Body of pancreas (tissue), 4 donors: ENCODE measurements at regions not wholly inside any gene's neighbourhood (a gene's known extent, or its start where the extent isn't known, plus 50 kb on each side); places are given as distances from the start of the nearest gene placed in this dataset.

Experiments
- ATAC-seq: fragments of 150-250 bp; one replicate; pipeline ENCODE4 v1.9.1; 2016
- DNase-seq, 4 donors: peaks; one replicate each; pipeline ENCODE4 v3.0.0-alpha.2; 2019
- H3K27ac ChIP-seq, 4 donors: fragments of 200-600 bp; sonication (generic); 1 replicate in 3 of 4; 2 replicates in 1 of 4; pipeline versions ENCODE4 v1.5.1 to v1.6.1; 2016 to 2019; ENCODE audit warnings: mild to moderate bottlenecking in 1 of 4, mixed read lengths in 1 of 4, moderate library complexity in 1 of 4
- H3K27me3 ChIP-seq, 2 donors: fragments of 200-600 bp; sonication (generic); one replicate each; pipeline ENCODE4 v1.6.0; 2016; ENCODE audit warnings: mild to moderate bottlenecking in 1 of 2
- H3K36me3 ChIP-seq, 2 donors: fragments of 200-600 bp; sonication (generic); replicated peaks in 1 of 2; 2 replicates each; pipeline ENCODE4 v1.5.1; 2016; ENCODE audit warnings: low read depth in 2 of 2; ENCODE audit not compliant: insufficient read depth in 1 of 2
- H3K4me1 ChIP-seq: fragments of 200-600 bp; sonication (generic); one replicate; pipeline ENCODE4 v1.6.0; 2016
- H3K4me3 ChIP-seq, 2 donors: fragments of 200-600 bp; sonication (generic); 1 replicate in 1 of 2; 2 replicates in 1 of 2; pipeline ENCODE4 v1.5.1; 2016 to 2019
- H3K9me3 ChIP-seq, 3 donors: fragments of 200-600 bp; sonication (generic); 1 replicate in 2 of 3; 2 replicates in 1 of 3; pipeline ENCODE4 v1.5.1; 2016
- CTCF ChIP-seq, 7 experiments: fragments of 450-650 bp in 4 of 7; fragments of 200-600 bp in 3 of 7; sonication (generic) in 3 of 7; IDR thresholded peaks; one replicate each; pipeline ENCODE4 v1.5.1; 2016 to 2019; ENCODE audit warnings: antibody characterized with exemption in 7 of 7
- POLR2A ChIP-seq, 3 donors: fragments of 450-650 bp; IDR thresholded peaks; one replicate each; pipeline ENCODE4 v1.6.1; 2016; ENCODE audit warnings: antibody characterized with exemption in 3 of 3, mild to moderate bottlenecking in 2 of 3
- WGBS, 2 donors: methylation state at CpG; one replicate each; pipeline ENCODE4 v1.1.5; 2017; 5-methylcytosine and 5-hydroxymethylcytosine counted together
- intact Hi-C: fragments of 100-400 bp; cut with DNase I; formaldehyde crosslinking; loops from one replicate; pipeline ENCODE4 v1.15.1; 2023

DNA sequence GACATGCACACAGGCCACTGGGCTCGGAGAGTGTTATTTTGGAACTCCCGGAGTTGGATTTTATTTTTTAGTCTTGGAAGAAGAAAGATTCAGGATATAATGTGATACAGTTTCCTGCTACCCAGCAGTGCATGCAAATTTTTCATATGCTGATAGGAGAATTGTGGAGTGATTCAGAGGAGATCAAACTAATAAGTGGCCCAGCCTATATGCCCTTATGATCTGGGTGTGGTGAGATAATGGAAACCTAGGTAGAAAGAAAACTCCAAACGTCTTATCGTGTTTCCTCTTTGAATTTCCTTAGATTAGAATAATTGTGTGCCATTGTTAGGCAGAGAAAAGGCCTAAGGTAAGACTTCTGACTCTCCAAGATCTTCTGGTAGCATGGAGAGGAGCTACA, 401.2 kb upstream of the BTBD3 start:
- WGBS, 2 donors = 76% methylated on average over 4 of the region's 4 CpGs

GRCh38 chr20:11520596-11520995, 397.1 kb upstream of the BTBD3 start:
- Histone ChIP-seq H3K4me3 (no peak overlapping the region), H3K36me3 (no peaks in the 10 kb centered on the region), H3K4me1 (no peaks in the 10 kb centered on the region), H3K9me3 (peaks cover 0 to 6% (median 0%) of the 10 kb centered on the region in 3 donors), H3K27me3 (no peaks in the 10 kb centered on the region), H3K27ac (no peak overlapping the region)
- ATAC-seq = no peak
- TF ChIP-seq CTCF (IDR thresholded peaks at IDR 0.05) (no peak), POLR2A (IDR thresholded peaks at IDR 0.05) (no peak)
- 0 to 24% methylated on average over 1 of the region's 1 CpG for WGBS, 2 donors
- DNase-seq = no peak
- intact Hi-C loops = no loop called here

More for the DNA sequence above, 401.2 kb upstream of the BTBD3 start:
- no peak overlapping the region for H3K4me3 ChIP-seq
- H3K36me3 ChIP-seq = no peaks in the 10 kb centered on the region
- intact Hi-C loops = no loop called here
- ATAC-seq = no peak
- no peaks in the 10 kb centered on the region for H3K9me3 ChIP-seq
- TF ChIP-seq CTCF (IDR thresholded peaks at IDR 0.05) = no peak
- no peak for TF ChIP-seq POLR2A (IDR thresholded peaks at IDR 0.05)
- no peaks in the 10 kb centered on the region for H3K27me3 ChIP-seq
- H3K27ac ChIP-seq = no peak overlapping the region
- DNase-seq = no peak
- no peaks in the 10 kb centered on the region for H3K4me1 ChIP-seq

DNA sequence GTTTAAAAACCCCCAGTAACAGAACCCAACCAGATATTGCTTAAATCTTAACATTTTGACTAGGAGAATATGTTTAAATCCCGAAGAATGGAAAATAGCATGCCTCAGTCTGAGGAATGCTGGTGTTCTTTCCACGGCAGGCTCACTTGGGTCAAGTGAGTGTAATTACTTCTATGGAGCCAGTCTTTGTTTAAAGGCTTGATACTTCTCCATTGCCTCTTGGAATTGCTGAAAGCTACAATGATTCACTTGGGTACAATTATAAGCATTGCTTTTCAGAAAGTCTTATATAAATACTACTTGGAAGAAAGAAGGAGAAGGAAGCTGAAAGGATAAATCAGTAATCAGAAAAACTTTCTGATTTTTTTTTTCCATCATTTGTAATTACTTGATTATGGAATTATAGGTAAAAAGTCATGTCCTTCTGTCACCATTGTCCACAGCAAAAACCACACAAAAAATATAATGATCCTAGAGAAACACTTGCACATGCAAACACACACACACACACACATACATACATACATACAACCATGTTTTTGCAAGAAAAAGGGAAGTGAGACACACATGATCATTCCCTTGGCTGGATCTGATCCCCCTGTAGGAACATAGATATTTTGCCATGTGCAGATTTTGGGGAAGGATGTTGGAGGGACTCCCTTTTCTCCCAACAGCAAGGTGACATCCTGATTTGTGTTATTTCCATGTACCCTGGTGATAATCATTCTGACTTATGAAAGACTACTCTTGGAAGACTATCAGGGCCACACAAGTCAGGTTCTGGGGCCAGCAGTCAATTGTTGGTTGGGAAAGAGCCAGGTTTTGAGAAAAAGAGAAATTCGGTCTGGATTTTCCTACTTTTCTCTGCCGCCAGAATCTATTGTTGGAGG, 396.0 kb upstream of the BTBD3 start:
- ATAC-seq = no peak
- TF ChIP-seq POLR2A (IDR thresholded peaks at IDR 0.05) (no peak), CTCF (IDR thresholded peaks at IDR 0.05) (no peak)
- peaks cover 0 to 6% (median 0%) of the 10 kb centered on the region in 3 donors for H3K9me3 ChIP-seq
- H3K4me3 ChIP-seq = no peak overlapping the region
- H3K36me3 ChIP-seq = no peaks in the 10 kb centered on the region
- H3K27ac ChIP-seq = no peak overlapping the region
- H3K27me3 ChIP-seq = no peaks in the 10 kb centered on the region
- no peak for DNase-seq
- WGBS, 2 donors = 54 to 56% methylated on average over 4 of the region's 4 CpGs
- intact Hi-C loops = no loop called here
- H3K4me1 ChIP-seq = no peaks in the 10 kb centered on the region

DNA sequence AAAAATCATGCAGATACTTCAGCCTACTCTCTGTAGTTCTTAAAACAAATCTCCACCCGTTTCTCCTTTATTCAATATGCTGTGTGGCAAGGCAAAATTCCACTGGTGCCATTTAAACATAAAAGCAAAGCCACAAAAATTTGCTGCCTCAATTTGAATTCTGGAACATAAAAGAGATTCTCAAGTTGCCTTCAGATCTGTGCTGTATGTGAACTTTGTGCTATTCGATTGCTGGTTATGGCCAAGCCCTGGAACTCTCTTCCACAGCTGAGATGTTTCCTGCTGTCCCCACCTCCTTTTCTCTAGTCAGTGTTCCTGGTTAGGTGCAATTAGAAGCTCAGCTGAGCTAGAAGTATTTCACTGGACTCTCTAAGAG, 395.3 kb upstream of the BTBD3 start:
- intact Hi-C loops = no loop called here
- peaks cover 0 to 6% (median 0%) of the 10 kb centered on the region in 3 donors for H3K9me3 ChIP-seq
- ATAC-seq (no peak), DNase-seq (no peak)
- TF ChIP-seq POLR2A (IDR thresholded peaks at IDR 0.05) (no peak), CTCF (IDR thresholded peaks at IDR 0.05) (no peak)
- H3K27me3 ChIP-seq = no peaks in the 10 kb centered on the region
- no peaks in the 10 kb centered on the region for H3K36me3 ChIP-seq
- WGBS, 2 donors = 58 to 67% methylated on average over 2 of the region's 2 CpGs
- no peaks in the 10 kb centered on the region for H3K4me1 ChIP-seq
- no peak overlapping the region for H3K27ac ChIP-seq
- no peak overlapping the region for H3K4me3 ChIP-seq

- Histone ChIP-seq H3K9me3 (peaks cover 0 to 3% (median 0%) of the 10 kb centered on the region in 3 donors), H3K4me1 (no peaks in the 10 kb centered on the region), H3K27me3 (no peaks in the 10 kb centered on the region), H3K36me3 (no peaks in the 10 kb centered on the region), H3K27ac (no peak overlapping the region), H3K4me3 (no peak overlapping the region)
- WGBS, 2 donors = 84 to 89% methylated on average over 4 of the region's 4 CpGs
- ATAC-seq (no peak), DNase-seq (no peak)
- intact Hi-C loops = no loop called here
- TF ChIP-seq POLR2A (IDR thresholded peaks at IDR 0.05) (no peak), CTCF (IDR thresholded peaks at IDR 0.05) (no peak)
These were observed 388.6 kb upstream of the BTBD3 start for GRCh38 chr20:11529047-11529446.
